LNCaP clone FGC (cell line): ENCODE measurements at regions not wholly inside any gene's neighbourhood (a gene's known extent, or its start where the extent isn't known, plus 50 kb on each side); places are given as distances from the start of the nearest gene placed in this dataset.

Experiments used
- DNase-seq: peaks from one replicate; pipeline ENCODE4 v3.0.0-alpha.2; 2011; ENCODE audit warnings: low read depth
- H3K4me3 ChIP-seq: 2 replicates; pipeline ENCODE4 v1.5.1; 2011; ENCODE audit warnings: mild to moderate bottlenecking, low read depth, low read length, control low read depth
- TF ChIP-seq, protein P1 (sequence below): IDR thresholded peaks from 2 replicates; pipeline ENCODE4 v1.5.1; 2012; ENCODE audit warnings: mild to moderate bottlenecking; ENCODE audit not compliant: control insufficient read depth, insufficient read depth; ENCODE audit errors: extremely low read depth

DNA sequence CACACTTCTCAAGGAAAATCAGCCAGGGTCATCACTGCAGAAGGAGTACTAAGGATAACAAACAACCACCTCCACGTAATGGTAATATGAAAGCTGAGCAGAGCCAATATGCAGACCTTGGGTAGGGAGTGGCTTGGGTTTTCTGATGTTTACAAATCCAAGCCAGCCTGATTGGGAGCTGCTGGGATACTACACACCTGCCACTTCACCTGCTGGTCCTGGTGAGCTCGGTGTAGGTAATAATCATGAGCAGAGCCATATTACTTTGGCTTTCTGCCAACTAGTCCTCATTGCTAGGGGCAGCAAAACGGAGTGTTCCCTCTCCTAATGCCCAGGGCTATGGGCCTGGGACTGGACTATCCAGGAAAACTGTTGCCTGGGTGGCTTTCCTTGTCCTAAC is 433.5 kb upstream of the PPP2R3A start:
- DNase-seq: no peak
- TF ChIP-seq, protein P1, sequence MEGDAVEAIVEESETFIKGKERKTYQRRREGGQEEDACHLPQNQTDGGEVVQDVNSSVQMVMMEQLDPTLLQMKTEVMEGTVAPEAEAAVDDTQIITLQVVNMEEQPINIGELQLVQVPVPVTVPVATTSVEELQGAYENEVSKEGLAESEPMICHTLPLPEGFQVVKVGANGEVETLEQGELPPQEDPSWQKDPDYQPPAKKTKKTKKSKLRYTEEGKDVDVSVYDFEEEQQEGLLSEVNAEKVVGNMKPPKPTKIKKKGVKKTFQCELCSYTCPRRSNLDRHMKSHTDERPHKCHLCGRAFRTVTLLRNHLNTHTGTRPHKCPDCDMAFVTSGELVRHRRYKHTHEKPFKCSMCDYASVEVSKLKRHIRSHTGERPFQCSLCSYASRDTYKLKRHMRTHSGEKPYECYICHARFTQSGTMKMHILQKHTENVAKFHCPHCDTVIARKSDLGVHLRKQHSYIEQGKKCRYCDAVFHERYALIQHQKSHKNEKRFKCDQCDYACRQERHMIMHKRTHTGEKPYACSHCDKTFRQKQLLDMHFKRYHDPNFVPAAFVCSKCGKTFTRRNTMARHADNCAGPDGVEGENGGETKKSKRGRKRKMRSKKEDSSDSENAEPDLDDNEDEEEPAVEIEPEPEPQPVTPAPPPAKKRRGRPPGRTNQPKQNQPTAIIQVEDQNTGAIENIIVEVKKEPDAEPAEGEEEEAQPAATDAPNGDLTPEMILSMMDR: no peak
- H3K4me3 ChIP-seq: no peak overlapping the region

DNA sequence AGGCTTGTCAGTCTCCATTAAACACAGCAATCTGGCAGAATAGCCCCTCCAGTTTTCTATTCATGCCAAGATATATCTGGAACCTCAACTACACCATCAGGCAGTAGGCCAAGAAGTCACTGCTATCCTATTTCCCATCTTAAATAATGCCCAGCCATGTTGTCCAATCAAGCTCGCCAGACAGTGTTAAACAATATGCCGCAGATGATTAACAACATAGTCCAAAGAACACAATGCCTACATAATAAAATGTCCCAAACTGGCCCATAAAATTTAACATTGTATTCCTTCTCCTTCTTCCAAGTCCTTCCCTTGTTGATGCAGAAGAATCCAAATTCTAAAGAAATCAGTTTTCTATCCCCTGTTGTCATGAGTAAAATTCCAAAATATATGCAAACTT is 427.4 kb upstream of the PPP2R3A start:
- TF ChIP-seq, protein P1: no peak
- peak; percentile 65 for DNase-seq

DNA sequence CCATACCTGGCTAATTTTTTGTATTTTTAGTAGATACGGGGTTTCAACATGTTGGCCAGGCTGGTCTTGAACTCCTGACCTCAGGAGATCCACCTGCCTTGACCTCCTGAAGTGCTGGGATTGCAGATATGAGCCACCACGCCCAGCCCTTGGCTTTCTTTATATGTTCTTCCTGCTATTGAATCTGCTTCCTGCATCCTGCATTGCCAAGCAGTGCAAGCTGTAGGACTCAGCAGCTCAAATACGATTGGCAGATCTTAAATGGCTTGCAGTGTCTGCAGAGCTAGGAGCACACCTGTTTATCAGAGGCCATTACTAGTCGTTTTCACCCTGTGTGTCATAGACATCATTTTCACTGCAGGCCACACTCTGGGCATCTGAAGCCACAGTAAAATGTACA is 426.2 kb upstream of the PPP2R3A start:
- H3K4me3 ChIP-seq: no peak overlapping the region
- DNase-seq: no peak
- TF ChIP-seq, protein P1: no peak

More for the DNA sequence above, 427.4 kb upstream of the PPP2R3A start:
- H3K4me3 ChIP-seq: no peak overlapping the region

DNA sequence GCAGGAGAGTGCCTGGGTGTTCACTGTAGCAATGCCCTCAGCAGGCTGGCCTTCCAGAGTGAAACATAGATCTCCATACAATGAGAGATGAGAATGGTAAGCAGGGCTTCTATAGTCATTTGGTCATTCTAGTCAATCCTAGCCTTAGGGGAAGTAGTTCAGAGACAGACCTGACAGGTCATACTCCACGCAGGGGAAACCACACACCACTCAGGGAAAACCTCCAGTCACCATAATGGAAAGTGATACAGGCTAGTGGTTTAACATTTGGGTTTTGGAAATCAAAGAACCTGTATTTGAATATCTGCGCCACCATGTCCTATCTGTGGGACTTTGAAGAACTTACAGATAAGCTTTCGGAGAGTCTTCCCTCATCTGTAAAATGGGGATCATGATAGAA is 425.7 kb upstream of the PPP2R3A start:
- TF ChIP-seq, protein P1: no peak
- DNase-seq: no peak
- H3K4me3 ChIP-seq: no peak overlapping the region

DNA sequence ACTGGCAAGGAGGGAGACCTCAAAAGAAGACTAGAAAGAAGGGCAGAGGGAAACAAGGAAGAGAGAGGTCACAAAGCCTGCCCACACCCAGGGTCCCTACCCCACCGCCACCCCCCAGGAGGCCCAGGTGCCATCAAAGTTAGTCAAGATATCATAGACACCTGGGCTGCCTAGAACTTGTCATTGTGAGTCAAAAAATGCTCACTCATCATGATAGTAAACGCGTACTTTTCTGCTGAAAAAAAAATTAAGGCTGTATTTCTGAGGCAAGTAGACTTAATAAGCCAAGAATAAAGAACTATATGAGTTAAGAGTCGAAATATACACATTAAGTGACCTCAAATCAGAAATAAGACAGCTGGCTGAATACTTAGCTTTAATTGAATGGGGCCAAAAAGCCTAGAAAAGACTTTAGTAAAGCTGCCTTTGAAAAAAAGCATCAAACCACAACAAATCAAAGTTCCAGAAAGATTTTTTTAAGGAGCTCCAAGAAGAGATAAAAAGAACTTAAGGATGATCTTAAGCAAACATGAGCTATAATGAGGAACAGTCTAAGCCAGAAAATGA is 415.5 kb upstream of the PPP2R3A start:
- TF ChIP-seq, protein P1: no peak
- no peak for DNase-seq
- no peak overlapping the region for H3K4me3 ChIP-seq

DNA sequence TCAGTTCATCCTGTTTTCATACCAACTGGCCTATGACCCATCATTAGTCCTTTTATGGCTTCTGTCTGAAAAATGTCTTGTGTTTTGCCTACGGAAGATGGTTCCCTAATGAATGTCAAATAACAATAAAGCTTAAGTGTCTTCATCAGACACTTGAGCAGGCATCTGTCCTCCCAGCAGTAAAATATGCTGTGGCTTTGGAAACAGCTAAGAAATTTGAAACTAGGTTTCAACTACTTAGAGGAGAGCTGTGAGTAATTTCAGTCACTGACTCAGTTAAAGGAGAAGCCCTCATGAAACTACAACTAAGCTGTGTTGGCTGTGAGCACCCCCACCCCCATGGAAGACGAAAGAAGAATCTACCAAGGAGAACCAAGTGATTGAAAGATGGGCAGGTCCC is 409.4 kb upstream of the PPP2R3A start:
- H3K4me3 ChIP-seq: no peak overlapping the region
- no peak for DNase-seq
- TF ChIP-seq, protein P1: no peak

DNA sequence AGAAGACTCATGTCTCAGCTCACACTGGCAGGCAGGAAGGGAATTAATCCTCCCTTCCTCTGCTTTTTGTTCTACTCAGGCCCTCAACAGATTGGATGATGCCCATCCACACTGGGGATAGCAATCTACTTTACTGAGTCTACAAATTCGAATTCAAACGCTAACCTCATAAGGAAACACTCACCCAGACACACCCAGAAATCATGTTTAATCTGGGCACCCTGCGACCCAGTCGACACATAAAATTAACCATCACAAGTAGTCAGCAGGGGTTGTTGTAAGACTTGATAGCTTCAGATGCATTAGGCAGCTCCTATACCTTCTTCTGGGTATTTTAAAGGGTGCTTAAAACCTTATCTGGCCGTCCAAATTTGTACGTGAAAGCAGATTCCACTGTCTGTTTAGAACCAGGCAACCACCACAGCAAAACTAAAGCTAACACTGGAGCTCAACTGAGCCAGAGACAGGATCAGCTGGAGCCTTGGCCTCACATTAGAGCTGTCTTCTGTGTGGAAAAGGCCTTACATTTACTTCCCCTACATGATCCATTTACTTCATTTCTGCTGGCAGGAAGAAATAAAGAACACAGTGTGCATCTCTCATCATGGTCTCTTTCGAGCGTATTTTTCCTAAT is 407.3 kb upstream of the PPP2R3A start:
- no peak for DNase-seq
- no peak overlapping the region for H3K4me3 ChIP-seq
- TF ChIP-seq, protein P1: no peak
